CD14-positive monocyte (primary cell): ENCODE measurements at regions not wholly inside any gene's neighbourhood (a gene's known extent, or its start where the extent isn't known, plus 50 kb on each side); places are given as distances from the start of the nearest gene placed in this dataset.

Experiments used
- DNase-seq, 3 donors: peaks; one replicate each; pipeline ENCODE4 v3.0.0-alpha.2; 2011 to 2022
- H2AFZ ChIP-seq: 2 replicates; pipeline ENCODE4 v1.6.0; 2012; ENCODE audit warnings: mild to moderate bottlenecking, low read depth, low read length, inconsistent platforms; ENCODE audit not compliant: insufficient read depth, poor library complexity, severe bottlenecking
- H3K27ac ChIP-seq, 2 donors: 1 replicate in 1 of 2; 2 replicates in 1 of 2; pipeline ENCODE4 v1.5.1; 2012 to 2013; ENCODE audit warnings: low read length in 2 of 2, control low read depth in 1 of 2, inconsistent platforms in 1 of 2, low read depth in 1 of 2, mild to moderate bottlenecking in 1 of 2
- H3K27me3 ChIP-seq, 2 donors: one replicate each; pipeline versions ENCODE4 v1.6.0 to v1.6.1; 2011 to 2013; ENCODE audit warnings: low read length in 2 of 2; ENCODE audit not compliant: control insufficient read depth in 2 of 2, insufficient read depth in 2 of 2
- H3K36me3 ChIP-seq, 2 donors: replicated peaks in 1 of 2; 1 replicate in 1 of 2; 2 replicates in 1 of 2; pipeline versions ENCODE4 v1.5.1 to v1.6.1; 2012 to 2013; ENCODE audit warnings: low read length in 2 of 2, control low read depth in 1 of 2, inconsistent platforms in 1 of 2, mild to moderate bottlenecking in 1 of 2; ENCODE audit not compliant: insufficient read depth in 2 of 2, control insufficient read depth in 1 of 2
- H3K4me1 ChIP-seq, 2 donors: 1 replicate in 1 of 2; 2 replicates in 1 of 2; pipeline versions ENCODE4 v1.5.1 to v1.6.1; 2012 to 2013; ENCODE audit warnings: low read length in 2 of 2, control low read depth in 1 of 2, inconsistent platforms in 1 of 2, mild to moderate bottlenecking in 1 of 2, moderate library complexity in 1 of 2; ENCODE audit not compliant: insufficient read depth in 2 of 2, control insufficient read depth in 1 of 2
- H3K4me2 ChIP-seq: replicated peaks from 2 replicates; pipeline ENCODE3; 2012; ENCODE audit warnings: low read length, moderate library complexity, mild to moderate bottlenecking; ENCODE audit not compliant: poor library complexity, severe bottlenecking; ENCODE audit errors: extremely low read depth
- H3K4me3 ChIP-seq, 3 experiments: fragments of 200-600 bp in 1 of 3; sonication (generic) in 1 of 3; replicated peaks in 1 of 3; 1 replicate in 2 of 3; 2 replicates in 1 of 3; pipeline ENCODE4 v1.5.1; 2011 to 2013; ENCODE audit warnings: low read length in 3 of 3, mild to moderate bottlenecking in 3 of 3, control low read depth in 2 of 3, low read depth in 2 of 3, inconsistent platforms in 1 of 3, moderate library complexity in 1 of 3
- H3K79me2 ChIP-seq: 2 replicates; pipeline ENCODE4 v1.6.0; 2012; ENCODE audit warnings: mild to moderate bottlenecking, control low read depth, inconsistent platforms, low read length, moderate library complexity; ENCODE audit not compliant: insufficient read depth
- H3K9ac ChIP-seq: 2 replicates; pipeline ENCODE4 v1.6.0; 2017; ENCODE audit warnings: low read length, mild to moderate bottlenecking; ENCODE audit not compliant: insufficient read depth, poor library complexity, severe bottlenecking
- H3K9me3 ChIP-seq, 2 donors: replicated peaks in 1 of 2; 1 replicate in 1 of 2; 2 replicates in 1 of 2; pipeline versions ENCODE4 v1.5.1 to v1.6.1; 2012 to 2013; ENCODE audit warnings: low read length in 2 of 2, control low read depth in 1 of 2; ENCODE audit not compliant: control insufficient read depth in 1 of 2, insufficient read depth in 1 of 2
- H4K20me1 ChIP-seq: 2 replicates; pipeline ENCODE4 v1.6.0; 2012; ENCODE audit warnings: mild to moderate bottlenecking, low read length, control low read depth, moderate library complexity; ENCODE audit not compliant: insufficient read depth
- H3K27ac Mint-ChIP-seq, 7 donors: one replicate each; pipeline ENCODE4 v1.8.0; 2020; ENCODE audit warnings: mild to moderate bottlenecking in 7 of 7, mixed read lengths in 7 of 7, moderate library complexity in 6 of 7, inconsistent platforms in 2 of 7
- H3K27me3 Mint-ChIP-seq, 3 donors: one replicate each; pipeline ENCODE4 v1.8.0; 2021 to 2022; ENCODE audit warnings: low read depth in 3 of 3, mild to moderate bottlenecking in 3 of 3, mixed read lengths in 3 of 3, moderate library complexity in 3 of 3, inconsistent platforms in 1 of 3
- H3K36me3 Mint-ChIP-seq, 2 donors: one replicate each; pipeline ENCODE4 v1.8.0; 2020; ENCODE audit warnings: mixed read lengths in 2 of 2, inconsistent platforms in 1 of 2, mild to moderate bottlenecking in 1 of 2
- H3K4me1 Mint-ChIP-seq: one replicate; pipeline ENCODE4 v1.8.0; 2020; ENCODE audit warnings: mild to moderate bottlenecking, mixed read lengths
- H3K4me3 Mint-ChIP-seq, 2 donors: one replicate each; pipeline ENCODE4 v1.8.0; 2020; ENCODE audit warnings: mild to moderate bottlenecking in 2 of 2, mixed read lengths in 2 of 2, moderate library complexity in 1 of 2
- H3K9me3 Mint-ChIP-seq, 7 donors: one replicate each; pipeline ENCODE4 v1.8.0; 2020 to 2022; ENCODE audit warnings: mixed read lengths in 7 of 7, mild to moderate bottlenecking in 6 of 7, moderate library complexity in 6 of 7, inconsistent platforms in 2 of 7
- CTCF ChIP-seq: fragments of 200-600 bp; IDR thresholded peaks from one replicate; pipeline ENCODE4 v1.8.0; 2022; ENCODE audit warnings: antibody characterized with exemption, mild to moderate bottlenecking
- WGBS: methylation state at CpG from one replicate; pipeline ENCODE4 v1.1.5; 2013; ENCODE audit warnings: missing lambda C conversion rate; ENCODE audit not compliant: insufficient coverage; 5-methylcytosine and 5-hydroxymethylcytosine counted together
- intact Hi-C, 2 donors: fragments of 100-400 bp; cut with micrococcal nuclease; formaldehyde crosslinking; loops; one replicate each; pipeline versions ENCODE4 v1.15.0 to v1.15.1; 2023

- Histone ChIP-seq H3K9ac (no peak overlapping the region), H3K4me1 (peaks cover 0 to 5% of the 10 kb centered on the region in 2 donors), H2AFZ (no peak overlapping the region), H3K79me2 (no peaks in the 10 kb centered on the region), H3K4me3 (peak overlapping the region in 1 of 3 experiments; percentile 28), H3K27me3 (no peaks in the 10 kb centered on the region), H4K20me1 (no peaks in the 10 kb centered on the region), H3K36me3 (no peaks in the 10 kb centered on the region), H3K27ac (no peak overlapping the region), H3K4me2 (peak overlapping the region; percentile 39), H3K9me3 (peaks cover 0 to 12% of the 10 kb centered on the region in 2 donors)
- H3K36me3 Mint-ChIP-seq, result no peaks in the 10 kb centered on the region
- intact Hi-C loops, result no loop called here
- H3K9me3 Mint-ChIP-seq, result peaks cover 2 to 11% (median 3%) of the 10 kb centered on the region in 7 donors
- 6% methylated on average over 7 of the region's 10 CpGs for WGBS
- TF ChIP-seq CTCF, result no peak
- H3K4me1 Mint-ChIP-seq, result peaks cover 10% of the 10 kb centered on the region
- H3K27me3 Mint-ChIP-seq, result peaks cover 0 to 3% (median 0%) of the 10 kb centered on the region in 3 donors
- peak in 1 of 3 donors; percentile 16 for DNase-seq
- H3K4me3 Mint-ChIP-seq, result peak overlapping the region in 1 of 2 donors; percentile 71
- H3K27ac Mint-ChIP-seq, result peak overlapping the region in 1 of 7 donors; percentile 55
Observed at GRCh38 chr12:127761880-127762279, 505.1 kb upstream of the TMEM132C start.

GRCh38 chr12:127767656-127768055, 499.3 kb upstream of the TMEM132C start:
- Mint-ChIP-seq H3K27me3 (peaks cover 0 to 4% (median 3%) of the 10 kb centered on the region in 3 donors), H3K9me3 (peaks cover 0 to 8% (median 2%) of the 10 kb centered on the region in 7 donors), H3K4me1 (no peaks in the 10 kb centered on the region), H3K36me3 (no peaks in the 10 kb centered on the region), H3K27ac (no peak overlapping the region), H3K4me3 (no peak overlapping the region)
- H4K20me1 ChIP-seq, result no peaks in the 10 kb centered on the region
- peaks cover 0 to 12% of the 10 kb centered on the region in 2 donors for H3K9me3 ChIP-seq
- no peak overlapping the region for H3K4me3 ChIP-seq
- TF ChIP-seq CTCF, result no peak
- intact Hi-C loops, result no loop called here
- whole genome bisulfite sequencing, result no CpG with 5 or more reads among the region's 1 CpG
- H3K79me2 ChIP-seq, result no peaks in the 10 kb centered on the region
- no peaks in the 10 kb centered on the region for H3K27me3 ChIP-seq
- no peak for DNase-seq
- H3K36me3 ChIP-seq, result no peaks in the 10 kb centered on the region
- H3K9ac ChIP-seq, result no peak overlapping the region
- no peak overlapping the region for H3K4me2 ChIP-seq
- no peak overlapping the region for H3K27ac ChIP-seq
- no peak overlapping the region for H2AFZ ChIP-seq
- H3K4me1 ChIP-seq, result no peaks in the 10 kb centered on the region
